Retinal pigment epithelial cell (primary cell): ENCODE measurements at regions not wholly inside any gene's neighbourhood (a gene's known extent, or its start where the extent isn't known, plus 50 kb on each side); places are given as distances from the start of the nearest gene placed in this dataset.
"Not testable (repeated sequence)": the region's sequence is repeated elsewhere in the genome, so short reads cannot be mapped to it uniquely, and the experiment has no call there.

ENCODE experiments used
- DNase-seq: peaks from one replicate; pipeline ENCODE4 v3.0.0-alpha.2; 2010; ENCODE audit warnings: low read depth
- H3K4me3 ChIP-seq: 2 replicates; pipeline ENCODE4 v1.5.1; 2011; ENCODE audit warnings: mild to moderate bottlenecking, low read length, control low read depth, moderate library complexity
- CTCF ChIP-seq: conservative IDR thresholded peaks from 2 replicates; pipeline ENCODE4 v1.5.1; 2011; ENCODE audit warnings: low read depth, low read length, control low read depth, inconsistent platforms

DNA sequence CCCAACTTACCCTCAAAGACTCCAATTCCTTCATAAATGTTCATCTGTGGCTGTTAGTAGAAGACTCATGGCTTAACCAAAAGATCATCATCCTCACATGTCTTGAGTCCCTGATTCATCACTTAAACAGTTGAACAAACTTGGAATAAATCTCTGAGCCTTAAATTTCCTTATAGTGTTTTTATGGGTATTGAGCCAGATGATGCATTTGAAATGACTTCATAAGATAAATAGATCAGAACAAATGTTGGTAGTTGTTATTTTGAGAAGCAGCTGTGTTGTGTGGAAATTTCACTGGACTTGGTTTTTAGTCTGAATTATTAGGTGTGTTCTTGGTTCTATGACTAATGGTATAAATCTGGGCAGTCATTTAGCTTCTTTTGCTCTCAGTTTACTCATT lies 236.2 kb downstream of the NNT start:
- H3K4me3 ChIP-seq: no peak overlapping the region
- DNase-seq: no peak
- no peak for TF ChIP-seq CTCF

- H3K4me3 ChIP-seq: no peak overlapping the region
- TF ChIP-seq CTCF: no peak
- no peak for DNase-seq
These were observed 235.0 kb downstream of the NNT start for GRCh38 chr5:43837996-43838395.

GRCh38 chr5:43837091-43837490 lies 234.1 kb downstream of the NNT start:
- no peak for DNase-seq
- H3K4me3 ChIP-seq: no peak overlapping the region
- no peak for TF ChIP-seq CTCF

DNA sequence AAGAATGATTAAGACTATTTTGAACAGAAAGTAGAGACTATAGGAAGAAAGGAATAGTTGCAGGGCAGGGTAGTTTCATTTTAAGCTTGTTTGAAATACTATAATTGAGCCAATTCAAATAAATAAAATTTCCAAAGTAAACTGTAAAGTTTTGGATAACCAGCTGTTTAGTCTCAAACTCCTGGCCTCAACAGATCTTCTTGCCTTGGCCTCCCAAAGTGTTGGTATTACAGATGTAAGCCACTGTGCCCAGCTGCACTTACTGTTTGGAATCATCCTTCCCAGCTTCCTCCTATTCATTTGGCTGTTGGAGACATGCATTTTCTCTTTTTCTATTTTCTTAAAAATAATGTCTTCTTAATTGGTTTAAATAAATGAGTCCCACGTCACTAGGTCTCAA lies 231.0 kb downstream of the NNT start:
- no peak for DNase-seq
- H3K4me3 ChIP-seq: no peak overlapping the region
- TF ChIP-seq CTCF: no peak

- not testable (repeated sequence) for H3K4me3 ChIP-seq, DNase-seq
These were observed 221.5 kb downstream of the NNT start for GRCh38 chr5:43824325-43824964.

- DNase-seq, H3K4me3 ChIP-seq: not testable (repeated sequence)
These were observed 215.4 kb downstream of the NNT start for GRCh38 chr5:43818394-43818793.

DNA sequence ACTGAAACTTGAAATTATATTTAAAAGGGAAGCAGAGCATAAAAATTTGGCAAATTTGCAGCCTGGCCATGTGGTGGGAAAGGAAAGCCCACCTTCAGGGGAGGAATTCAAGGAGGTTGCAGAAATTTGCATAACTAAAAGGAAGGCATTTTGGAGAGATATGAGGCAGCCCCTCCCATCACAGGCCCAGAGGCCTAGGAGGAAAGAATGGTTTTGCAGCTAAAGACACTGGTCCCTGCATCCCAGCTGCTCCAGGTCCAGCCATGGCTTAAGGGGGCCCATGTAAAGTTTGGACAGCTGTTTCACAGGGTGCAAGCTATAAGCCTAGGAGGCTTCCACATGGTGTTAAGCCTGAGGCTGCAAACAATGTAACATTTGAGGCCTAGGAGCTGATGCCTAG lies 212.5 kb downstream of the NNT start:
- no peak for DNase-seq
- TF ChIP-seq CTCF: no peak
- H3K4me3 ChIP-seq: no peak overlapping the region

- TF ChIP-seq CTCF: no peak
- no peak for DNase-seq
- no peak overlapping the region for H3K4me3 ChIP-seq
These were observed 201.7 kb downstream of the NNT start for GRCh38 chr5:43804723-43805122.
